ENCODE measurements at regions not wholly inside any gene's neighbourhood (a gene's known extent, or its start where the extent isn't known, plus 50 kb on each side); places are given as distances from the start of the nearest gene placed in this dataset.

DNA sequence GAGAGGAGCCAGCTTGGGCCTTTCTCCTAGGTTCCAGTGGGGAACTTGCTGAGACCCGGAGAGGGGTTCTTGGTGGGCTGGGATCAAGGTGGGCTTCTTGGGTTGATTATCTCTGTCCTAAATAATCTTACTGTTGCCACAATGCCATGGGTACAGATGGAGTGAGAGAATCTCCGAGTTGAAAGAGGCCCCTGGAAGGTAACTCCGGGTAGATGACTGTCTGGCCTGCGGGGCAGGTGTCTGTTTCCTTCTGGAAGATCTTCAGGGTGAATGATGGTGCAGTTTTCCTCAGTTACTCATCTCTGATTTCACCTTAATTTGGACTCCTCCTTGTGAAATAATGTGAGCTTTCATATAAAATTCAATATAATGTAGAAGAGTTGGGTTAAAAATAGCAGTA is 159.4 kb downstream of the ACTR3 start:
- WGBS, 2 donors, result 95% methylated on average over 4 of the region's 4 CpGs
- H3K4me1 ChIP-seq, result no peaks in the 10 kb centered on the region
- H3K9me3 ChIP-seq, result no peaks in the 10 kb centered on the region
- H3K27ac ChIP-seq, result no peak overlapping the region
- H3K36me3 ChIP-seq, result no peaks in the 10 kb centered on the region
- intact Hi-C loops (cut with DNase I), result no loop called here
- no peak overlapping the region for H3K4me3 ChIP-seq (replicated peaks in 1 of 3)
- H3K27me3 ChIP-seq, result no peaks in the 10 kb centered on the region
- TF ChIP-seq POLR2A (IDR thresholded peaks at IDR 0.05), result no peak
- no peak for TF ChIP-seq CTCF (IDR thresholded peaks at IDR 0.05)
- DNase-seq, result no peak

DNA sequence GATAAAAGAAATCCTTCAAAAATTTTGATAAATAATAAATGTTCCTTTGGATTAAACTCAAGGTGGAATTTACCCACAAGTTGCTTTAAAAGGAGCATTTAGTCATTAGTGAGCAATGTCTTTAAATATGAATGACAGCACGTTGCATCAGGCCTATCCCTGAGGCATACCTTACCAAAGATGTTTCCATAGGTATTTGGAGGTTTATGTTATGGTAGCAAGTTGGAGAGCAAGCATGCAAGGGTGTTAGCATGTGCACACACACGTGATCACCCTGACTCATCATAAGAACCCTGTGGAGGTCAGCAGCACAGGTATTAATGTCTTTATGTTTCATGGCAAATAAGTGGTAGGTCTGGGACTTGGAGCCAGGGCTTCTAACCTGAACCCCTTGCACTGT is 159.9 kb downstream of the ACTR3 start:
- Histone ChIP-seq H3K36me3 (no peaks in the 10 kb centered on the region), H3K27ac (no peak overlapping the region), H3K27me3 (no peaks in the 10 kb centered on the region), H3K4me3 (replicated peaks in 1 of 3) (no peak overlapping the region), H3K9me3 (no peaks in the 10 kb centered on the region), H3K4me1 (no peaks in the 10 kb centered on the region)
- no peak for DNase-seq
- TF ChIP-seq CTCF (IDR thresholded peaks at IDR 0.05), result no peak
- no peak for TF ChIP-seq POLR2A (IDR thresholded peaks at IDR 0.05)
- intact Hi-C loops (cut with DNase I), result no loop called here
- WGBS, 2 donors, result 64 to 84% methylated on average over 2 of the region's 2 CpGs

DNA sequence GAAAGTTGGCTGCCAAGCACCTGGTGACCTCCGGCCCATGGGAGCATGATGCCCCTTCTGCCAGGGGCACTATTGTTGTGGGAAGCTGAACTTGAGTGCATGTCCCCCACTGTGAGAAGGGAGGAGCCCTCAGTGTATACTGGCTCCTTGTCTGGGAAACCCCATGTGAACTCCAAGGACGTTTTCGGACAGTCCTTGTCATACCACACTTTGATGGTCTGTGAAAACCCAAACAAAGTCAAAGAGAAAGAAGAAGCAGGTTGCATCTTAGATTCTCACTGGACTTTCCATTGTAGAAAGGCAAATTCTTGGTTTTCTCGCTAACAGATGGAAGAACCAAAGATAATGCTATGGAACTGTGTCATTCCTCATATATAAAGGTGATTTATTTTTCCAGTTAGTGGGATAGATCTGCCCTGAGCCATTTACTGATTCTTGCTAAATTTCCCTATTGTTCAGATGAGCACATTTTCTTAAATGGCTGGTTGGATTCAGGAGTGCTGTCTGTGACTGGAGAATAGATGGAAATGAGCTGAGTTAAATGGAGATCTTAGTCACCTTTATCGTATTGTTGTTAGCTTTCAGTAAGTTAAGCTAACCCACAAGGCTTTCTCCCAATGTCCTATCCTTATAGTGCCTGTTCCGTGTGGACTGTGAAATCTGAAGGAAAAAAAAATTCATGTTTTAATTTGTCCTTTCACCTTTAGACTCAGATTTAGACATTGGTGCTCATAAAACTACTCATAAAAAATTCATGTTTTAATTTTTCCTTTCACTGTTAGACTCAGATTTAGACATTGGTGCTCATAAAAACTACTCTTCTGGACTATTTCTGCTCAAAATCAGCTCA is 166.6 kb downstream of the ACTR3 start:
- 81 to 83% methylated on average over 6 of the region's 6 CpGs for WGBS, 2 donors
- no peaks in the 10 kb centered on the region for H3K36me3 ChIP-seq
- no peak overlapping the region for H3K4me3 ChIP-seq (replicated peaks in 1 of 3)
- H3K27me3 ChIP-seq, result no peaks in the 10 kb centered on the region
- TF ChIP-seq POLR2A (IDR thresholded peaks at IDR 0.05), result no peak
- TF ChIP-seq CTCF (IDR thresholded peaks at IDR 0.05), result no peak
- no peak for DNase-seq
- H3K27ac ChIP-seq, result no peak overlapping the region
- intact Hi-C loops (cut with DNase I), result no loop called here
- no peaks in the 10 kb centered on the region for H3K9me3 ChIP-seq
- no peaks in the 10 kb centered on the region for H3K4me1 ChIP-seq

DNA sequence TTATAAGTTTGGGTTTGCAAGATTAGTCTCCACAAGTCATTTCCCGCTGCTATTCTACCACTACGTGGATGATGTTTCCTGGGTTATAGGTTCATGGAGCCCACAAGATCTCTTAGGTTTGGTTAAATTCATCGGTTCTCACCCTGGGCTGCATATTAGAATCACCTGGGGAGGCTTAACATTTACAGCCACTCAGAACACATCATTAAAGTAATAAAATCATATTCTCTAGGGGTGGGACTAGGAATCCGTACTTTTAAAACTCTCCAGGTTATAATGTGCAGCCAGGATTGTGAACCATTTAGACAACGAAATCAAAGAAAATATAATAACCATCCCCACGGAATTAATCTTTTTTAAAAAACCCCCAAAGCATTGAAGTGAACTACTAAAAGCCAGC is 167.7 kb downstream of the ACTR3 start:
- H3K9me3 ChIP-seq, result no peaks in the 10 kb centered on the region
- intact Hi-C loops (cut with DNase I), result no loop called here
- whole genome bisulfite sequencing, 2 donors, result 84 to 87% methylated on average over 6 of the region's 6 CpGs
- H3K4me1 ChIP-seq, result no peaks in the 10 kb centered on the region
- no peak for DNase-seq
- TF ChIP-seq POLR2A (IDR thresholded peaks at IDR 0.05), result no peak
- no peak for TF ChIP-seq CTCF (IDR thresholded peaks at IDR 0.05)
- H3K36me3 ChIP-seq, result no peaks in the 10 kb centered on the region
- no peaks in the 10 kb centered on the region for H3K27me3 ChIP-seq
- H3K4me3 ChIP-seq (replicated peaks in 1 of 3), result no peak overlapping the region
- H3K27ac ChIP-seq, result no peak overlapping the region

GRCh38 chr2:114061566-114062098 is 171.7 kb downstream of the ACTR3 start:
- Histone ChIP-seq H3K4me1 (no peaks in the 10 kb centered on the region), H3K27ac (no peak overlapping the region), H3K36me3 (no peaks in the 10 kb centered on the region), H3K9me3 (no peaks in the 10 kb centered on the region), H3K4me3 (replicated peaks in 1 of 3) (no peak overlapping the region), H3K27me3 (no peaks in the 10 kb centered on the region)
- no peak for DNase-seq
- WGBS, 2 donors, result 97% methylated on average over 5 of the region's 5 CpGs
- TF ChIP-seq POLR2A (IDR thresholded peaks at IDR 0.05) (no peak), CTCF (IDR thresholded peaks at IDR 0.05) (no peak)
- intact Hi-C loops (cut with DNase I), result no loop called here

All from thyroid gland (tissue), 4 donors.